Activated CD4-positive, alpha-beta T cell treated with anti-CD3 and anti-CD28 coated beads for 48 hours (primary cell): ENCODE measurements at regions not wholly inside any gene's neighbourhood (a gene's known extent, or its start where the extent isn't known, plus 50 kb on each side); places are given as distances from the start of the nearest gene placed in this dataset.
"Not testable (repeated sequence)": the region's sequence is repeated elsewhere in the genome, so short reads cannot be mapped to it uniquely, and the experiment has no call there.

Source experiments
- DNase-seq: peaks from one replicate; pipeline ENCODE4 v3.0.0-alpha.2; 2020

DNA sequence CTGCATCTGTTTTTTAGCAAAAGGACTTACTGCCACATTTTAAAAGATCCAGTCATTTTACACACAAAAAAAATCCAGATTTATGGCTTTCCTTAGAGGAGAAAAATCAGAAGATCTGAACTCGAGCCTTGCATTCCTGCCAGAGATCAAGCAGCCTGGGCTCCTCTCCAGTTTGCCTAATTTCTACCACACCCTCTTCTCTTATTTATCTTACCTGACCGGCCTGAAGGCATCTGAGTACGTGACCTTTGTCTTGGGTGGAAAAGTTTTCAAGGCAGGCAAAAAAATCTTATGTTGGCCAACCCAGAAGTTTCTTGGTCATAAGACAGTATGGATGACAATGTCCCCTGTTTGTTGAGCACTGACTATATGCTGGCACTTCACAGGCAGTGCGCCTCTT is 60.3 kb downstream of the CHRD start:
- DNase-seq, result no peak

DNA sequence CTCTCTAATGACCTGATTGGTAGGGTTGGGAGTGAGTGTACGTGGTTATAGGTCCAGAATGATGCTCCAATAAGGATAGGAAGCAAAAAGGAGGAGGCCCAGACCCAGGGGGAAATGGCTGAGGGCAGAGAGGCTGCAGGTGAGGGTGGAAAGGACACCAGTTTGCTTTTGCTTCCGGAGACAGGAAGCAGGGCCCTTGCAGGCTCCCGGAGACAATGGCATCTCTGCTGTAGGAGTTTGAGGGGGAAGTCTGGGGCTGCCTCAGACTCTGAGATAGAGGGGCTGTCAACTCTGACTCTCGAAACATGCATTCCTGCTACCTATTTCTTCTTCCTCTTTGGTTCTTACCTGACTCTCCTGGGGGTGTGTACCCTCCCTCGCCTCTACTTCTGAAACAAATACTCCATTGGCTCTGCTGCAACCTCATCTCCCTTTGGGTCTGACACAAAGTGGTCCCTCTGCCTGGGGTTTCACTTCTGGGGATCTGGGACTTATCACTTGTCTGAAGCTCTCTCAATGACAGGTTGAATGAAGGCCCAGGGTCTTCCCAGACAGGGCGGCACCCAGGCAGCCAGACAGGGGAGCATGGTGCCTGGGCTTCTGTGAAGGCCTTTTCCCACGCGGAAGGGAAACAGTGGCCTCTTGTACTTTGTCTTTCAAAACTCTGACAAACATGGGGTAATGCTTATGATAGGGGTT is 61.5 kb downstream of the CHRD start:
- no peak for DNase-seq

DNA sequence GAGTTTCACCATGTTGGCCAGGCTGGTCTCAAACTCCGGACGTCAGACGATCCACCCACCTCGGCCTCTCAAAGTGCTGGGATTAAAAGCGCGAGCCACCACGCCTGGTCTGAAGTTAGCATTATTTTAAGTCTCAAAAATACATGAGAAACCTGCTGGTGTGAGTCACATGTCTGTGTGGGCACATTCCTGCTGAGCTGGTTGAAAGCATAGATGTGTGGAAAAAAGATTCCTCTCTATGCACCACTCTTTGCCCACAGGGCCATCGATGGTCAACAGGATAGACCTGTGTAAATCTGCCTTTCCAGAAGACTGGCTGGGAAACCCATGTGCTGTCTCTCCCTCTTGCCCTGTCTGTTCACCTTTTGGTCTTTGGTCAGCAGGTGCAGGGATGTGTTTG is 63.5 kb downstream of the CHRD start:
- no peak for DNase-seq

DNA sequence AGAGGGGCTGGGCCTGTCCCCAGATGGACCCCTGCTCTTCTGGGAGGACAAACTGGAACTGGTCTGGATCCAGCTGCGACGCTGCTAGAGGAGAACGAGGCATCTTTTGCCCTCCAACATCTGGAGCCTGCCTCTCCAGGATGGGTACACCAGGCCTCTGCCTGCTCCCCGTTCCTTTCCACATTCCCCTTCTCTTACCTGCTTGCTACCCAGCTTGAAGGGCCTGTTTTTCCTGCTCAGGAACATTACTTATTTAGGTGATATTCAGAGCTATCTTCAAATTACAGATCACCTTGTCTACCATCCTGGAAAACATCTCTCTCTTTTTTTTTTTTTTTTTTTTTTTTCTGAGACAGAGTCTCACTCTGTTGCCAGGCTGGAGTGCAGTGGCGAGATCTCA is 64.0 kb downstream of the CHRD start:
- DNase-seq, result no peak

DNA sequence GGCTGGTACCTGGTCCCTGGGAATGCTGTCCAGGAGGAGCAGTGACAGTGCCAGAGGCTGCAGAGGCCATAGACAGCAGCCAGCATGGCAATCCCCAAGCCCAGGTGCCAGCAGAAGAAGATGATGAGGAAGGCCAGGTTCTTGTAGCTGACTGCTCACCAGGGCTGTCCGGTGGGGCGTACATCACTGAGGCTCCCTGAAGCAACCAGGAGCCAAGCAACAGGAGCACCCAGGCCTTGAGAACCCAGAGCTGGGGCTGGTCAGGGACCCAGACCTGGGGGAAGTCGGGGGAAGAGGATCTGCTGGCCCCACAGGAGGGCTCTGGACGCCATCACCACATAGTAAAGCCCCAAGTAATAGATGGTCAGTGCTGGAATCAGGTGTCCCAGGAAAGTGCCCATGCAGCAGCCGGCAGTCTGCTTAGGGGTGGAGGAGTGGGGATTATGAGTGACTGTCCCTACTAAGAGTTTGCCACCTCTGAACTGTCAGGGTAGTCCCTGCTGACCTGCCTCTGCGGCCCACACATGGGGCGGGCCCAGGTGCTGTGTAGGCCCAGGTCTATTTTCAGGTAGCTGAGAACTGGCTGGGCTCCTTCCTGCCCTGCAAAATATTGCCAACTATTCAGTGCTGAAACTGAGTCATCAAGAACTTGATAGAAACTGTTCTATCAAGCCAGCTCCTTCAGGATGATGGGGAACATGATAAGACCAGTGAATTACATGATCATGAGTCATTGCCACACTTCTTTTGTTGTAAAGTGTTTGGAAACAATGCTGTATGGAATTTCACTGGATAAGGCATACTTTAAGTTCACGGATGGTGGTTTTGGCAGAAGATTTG is 68.7 kb downstream of the CHRD start:
- DNase-seq, result no peak

DNA sequence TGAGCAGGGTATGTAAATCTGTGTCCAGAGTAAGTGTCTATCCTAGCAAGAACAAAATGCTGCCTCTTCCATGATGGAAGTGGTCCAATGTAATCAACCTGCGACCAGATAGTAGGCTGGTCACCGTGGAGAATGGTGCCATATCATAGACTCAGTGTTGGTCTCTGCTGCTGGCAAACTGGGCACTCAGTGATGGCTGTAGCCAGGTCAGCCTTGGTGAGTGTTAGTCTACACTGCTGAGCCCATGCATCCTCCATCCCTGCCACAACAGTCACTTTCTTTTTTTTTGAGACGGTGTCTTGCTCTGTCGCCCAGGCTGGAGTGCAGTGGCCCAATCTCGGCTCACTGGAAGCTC is 69.3 kb downstream of the CHRD start:
- DNase-seq, result no peak

DNA sequence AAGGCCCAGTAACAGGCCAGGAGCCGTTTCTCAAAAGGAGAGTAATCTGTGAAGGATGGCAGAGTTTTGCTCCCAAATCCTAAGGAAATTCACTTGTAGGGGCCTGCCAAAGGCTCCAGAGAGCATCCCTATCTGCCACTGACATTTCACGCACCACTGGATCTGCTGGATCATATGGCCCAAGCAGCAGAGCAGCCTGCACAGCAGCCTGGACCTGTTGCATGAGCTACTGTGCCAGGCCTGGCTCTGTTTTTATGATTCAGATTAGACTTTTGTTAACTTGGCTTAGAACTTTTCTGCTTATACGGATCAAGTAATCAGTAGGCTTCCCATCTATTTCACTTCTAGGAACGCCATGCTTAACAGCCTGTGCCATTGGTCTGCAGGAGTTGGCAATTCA is 70.7 kb downstream of the CHRD start:
- DNase-seq, result no peak

DNA sequence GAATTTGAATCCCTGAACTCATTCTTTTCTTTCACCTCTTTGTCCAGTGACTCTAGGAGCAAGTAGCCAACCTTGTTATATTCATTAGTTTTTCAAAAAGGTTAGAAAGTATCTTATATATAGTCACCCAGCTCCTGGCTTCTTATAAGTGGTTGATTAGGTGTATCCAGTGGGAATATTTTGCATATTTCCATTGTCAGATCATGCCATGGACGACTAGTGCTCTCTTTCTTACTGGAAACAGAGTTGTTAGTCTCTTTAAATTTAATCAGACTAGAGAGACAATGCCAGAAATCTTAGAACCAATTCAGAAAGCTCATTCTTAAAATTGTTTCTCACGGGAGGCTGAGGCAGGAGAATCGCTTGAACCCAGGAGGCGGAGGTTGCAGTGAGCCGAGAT is 73.4 kb downstream of the CHRD start:
- DNase-seq, result no peak

DNA sequence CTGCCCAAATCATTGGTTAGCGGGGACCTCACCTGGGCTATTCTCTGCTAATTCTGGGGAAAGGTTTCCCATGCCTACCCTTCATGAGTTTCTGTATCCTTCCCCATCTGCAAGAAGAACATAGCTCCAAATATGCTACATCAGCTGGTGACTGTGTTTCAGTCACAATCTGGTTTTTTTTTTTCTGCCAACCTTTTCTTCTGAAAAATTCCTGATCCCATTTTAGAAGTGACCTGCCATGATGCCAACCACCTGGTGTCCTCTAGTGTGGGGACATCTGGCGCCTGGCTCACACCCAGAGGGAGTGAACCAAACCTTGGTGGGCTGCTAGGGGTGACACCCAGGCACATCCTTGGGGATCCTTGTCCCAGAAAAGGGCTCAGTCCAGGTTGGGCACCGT is 76.1 kb downstream of the CHRD start:
- no peak for DNase-seq

DNA sequence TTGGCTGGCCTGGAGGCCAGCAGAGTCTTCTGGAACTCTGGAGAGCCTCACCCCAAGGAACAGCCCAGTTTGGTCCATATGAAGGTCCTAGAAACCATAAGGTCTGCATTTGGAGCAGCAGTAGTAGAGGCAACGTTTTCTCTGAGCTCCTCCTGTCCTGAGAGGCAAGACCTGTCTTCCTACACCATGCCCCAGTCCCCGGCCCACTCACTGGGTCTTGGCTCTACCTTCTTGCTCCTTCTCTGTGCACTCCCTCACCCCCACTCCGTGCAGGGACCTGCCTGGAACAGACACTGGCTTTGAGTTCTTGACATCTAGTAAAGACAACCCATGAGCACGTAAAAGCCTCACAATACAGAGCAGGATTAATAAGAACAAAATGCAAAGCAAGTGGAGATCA is 76.6 kb downstream of the CHRD start:
- no peak for DNase-seq

DNA sequence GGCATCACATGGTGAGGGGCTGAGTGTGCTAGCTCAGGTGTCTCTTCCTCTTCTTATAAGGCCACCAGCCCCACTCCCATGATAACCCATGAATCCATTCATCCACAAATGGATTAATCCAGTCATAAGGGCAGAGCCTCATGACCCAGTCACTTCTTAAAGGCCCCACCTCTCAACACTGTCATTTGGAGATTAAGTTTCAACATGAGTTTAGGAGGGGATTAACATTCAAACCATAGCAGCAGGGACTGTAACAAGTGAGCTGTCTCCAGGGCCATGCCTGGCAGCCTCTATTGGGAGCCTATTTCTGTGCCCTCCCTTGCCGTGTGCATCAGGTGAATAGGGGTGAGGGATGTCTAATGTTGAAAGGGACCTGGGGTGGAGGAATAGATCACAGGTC is 77.5 kb downstream of the CHRD start:
- DNase-seq, result no peak

DNA sequence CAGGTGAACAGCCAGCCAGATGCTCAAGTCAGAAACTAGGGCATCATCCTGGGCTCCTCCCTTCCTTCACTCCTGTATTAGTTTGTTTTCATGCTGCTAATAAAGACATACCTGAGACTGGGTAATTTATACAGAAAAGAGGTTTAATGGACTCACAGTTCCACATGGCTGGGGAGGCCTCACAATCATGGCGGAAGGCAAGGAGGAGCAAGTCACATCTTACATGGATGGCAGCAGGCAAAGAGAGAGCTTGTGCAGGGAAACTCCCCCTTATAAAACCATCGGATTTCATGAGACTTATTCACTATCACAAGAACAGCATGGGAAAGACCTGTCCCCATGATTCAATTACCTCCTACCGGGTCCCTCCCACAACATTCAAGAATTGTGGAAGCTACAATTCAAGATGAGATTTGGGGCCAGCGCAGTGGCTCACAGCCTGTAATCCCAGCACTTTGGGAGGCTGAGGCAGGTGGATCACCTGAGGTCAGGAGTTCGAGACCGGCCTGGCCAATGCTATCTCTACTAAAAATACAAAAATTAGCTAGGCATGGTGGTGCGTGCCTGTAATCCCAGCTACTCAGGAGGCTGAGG is 78.0 kb downstream of the CHRD start:
- DNase-seq, result not testable (repeated sequence)

DNA sequence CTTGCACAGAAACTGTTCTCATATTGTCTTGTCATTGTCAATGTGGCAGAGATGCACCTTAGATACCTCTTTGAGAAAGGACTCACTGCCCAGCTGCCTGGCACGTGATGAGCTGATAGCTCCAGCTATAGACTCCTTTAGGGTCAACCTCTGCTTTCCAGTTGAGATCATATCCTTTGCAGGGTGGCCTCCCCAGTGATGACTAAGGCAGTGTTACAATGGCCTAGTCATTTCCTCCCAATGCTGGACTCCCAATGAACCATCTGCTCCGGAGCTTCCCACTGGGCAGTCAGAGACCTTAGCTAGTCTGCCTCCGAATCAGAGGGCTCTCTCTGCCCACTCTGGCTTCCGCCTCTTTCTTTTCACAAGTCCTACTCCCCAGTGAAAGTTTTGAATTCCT is 79.5 kb downstream of the CHRD start:
- no peak for DNase-seq

DNA sequence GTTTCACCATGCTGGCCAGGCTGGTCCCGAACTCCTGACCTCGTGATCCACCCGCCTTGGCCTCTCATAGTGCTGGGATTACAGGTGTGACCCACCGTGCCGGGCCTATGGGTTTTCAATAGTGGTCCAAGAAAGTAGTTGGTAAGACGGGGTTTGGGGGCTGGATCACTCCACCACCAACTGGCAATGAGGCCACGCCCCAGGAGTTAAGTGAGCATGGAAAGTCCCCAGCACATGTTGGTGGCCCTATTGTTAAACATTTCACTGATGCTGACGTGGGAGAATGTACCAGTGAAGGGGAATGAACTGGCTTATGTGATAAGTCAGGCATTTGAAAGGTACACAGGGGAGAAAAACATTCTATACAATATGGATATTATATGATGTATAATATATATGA is 80.4 kb downstream of the CHRD start:
- DNase-seq, result no peak

DNA sequence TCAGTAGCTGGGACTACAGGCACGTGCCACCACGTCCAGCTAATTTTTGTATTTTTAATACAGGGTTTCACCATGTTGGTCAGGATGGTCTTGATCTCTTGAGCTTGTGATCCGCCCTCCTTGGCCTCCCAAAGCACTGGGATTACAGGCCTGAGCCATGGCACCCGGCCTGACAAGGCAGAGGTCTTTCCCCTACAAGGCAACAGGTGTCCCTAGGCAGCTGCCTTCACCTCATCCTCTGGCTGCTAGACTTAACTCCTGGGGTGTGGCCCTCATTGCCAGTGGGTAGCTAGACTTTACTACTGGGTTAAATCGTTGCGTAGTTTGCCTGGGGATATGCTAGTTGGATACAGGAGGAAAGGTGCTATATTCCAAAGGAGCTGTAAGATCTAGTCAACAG is 81.4 kb downstream of the CHRD start:
- DNase-seq, result no peak

DNA sequence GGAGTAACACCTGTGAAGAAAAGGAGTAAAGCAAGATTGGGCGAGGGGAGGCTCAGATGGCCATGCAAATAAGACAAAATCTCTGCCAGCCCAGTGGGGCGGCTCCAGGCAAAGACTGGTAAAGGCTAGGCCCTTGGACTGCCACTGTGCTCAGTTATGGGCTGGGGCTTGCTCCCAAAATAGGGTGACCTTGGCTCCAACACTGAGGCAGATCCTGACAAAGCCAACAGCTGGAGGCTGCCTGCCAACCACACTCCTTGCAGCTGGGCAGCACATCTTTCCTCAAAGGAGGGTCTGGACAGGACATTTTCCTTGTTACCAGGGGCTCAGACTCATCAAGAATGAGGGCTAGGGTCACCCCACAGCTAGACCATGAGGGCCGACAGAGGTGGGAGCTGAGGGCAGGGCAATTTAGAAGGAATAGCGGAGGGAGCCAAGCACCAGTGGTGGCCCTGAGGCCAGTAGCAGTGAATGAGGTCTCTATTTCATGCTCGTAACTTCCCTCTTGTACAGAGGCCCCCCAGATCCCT is 86.1 kb downstream of the CHRD start:
- no peak for DNase-seq

DNA sequence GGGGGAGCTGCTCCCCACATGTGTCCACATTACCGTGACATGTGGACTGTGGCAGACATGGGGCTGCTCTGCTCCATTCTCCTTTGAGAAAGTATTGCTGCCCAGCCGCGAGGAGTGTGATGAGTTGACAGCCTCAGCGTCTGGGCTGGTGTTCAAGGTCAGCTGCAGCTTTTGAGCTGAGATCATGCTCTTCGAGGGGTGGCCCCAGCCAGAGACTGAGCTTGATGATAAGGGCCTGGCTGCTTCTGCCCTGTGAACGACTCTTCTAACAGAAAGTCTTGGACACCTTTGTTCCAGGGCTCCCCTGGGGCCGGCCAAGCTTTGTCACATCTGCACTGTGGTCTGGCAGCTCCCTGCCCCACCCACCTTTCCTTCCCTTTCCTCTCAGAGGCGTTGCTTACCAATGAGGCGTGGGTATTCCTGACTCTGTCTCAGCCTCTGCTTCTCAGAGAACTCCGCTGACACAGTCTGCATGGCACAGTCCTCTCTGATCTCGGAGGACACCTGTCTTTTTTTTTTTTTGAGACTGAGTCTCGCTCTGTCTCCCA is 86.6 kb downstream of the CHRD start:
- DNase-seq, result no peak

DNA sequence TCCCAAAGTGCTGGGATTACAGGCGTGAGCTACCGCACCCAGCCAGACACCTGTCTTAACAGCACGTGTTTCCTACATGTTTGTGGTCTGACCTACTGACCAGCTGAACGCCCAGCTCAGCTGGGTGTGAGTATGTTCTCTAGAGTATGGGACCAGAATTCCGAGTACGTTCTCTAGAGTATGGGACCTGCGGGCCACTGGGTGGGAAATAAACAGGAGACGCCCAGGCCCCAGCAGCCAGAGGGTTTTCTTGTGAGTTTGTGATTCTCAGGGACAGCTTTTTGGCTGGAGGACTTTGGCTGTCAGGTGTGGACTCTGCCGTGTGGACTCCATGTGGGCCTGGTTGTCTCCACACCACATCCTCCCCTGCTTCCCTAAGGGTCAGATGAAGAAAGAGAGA is 87.3 kb downstream of the CHRD start:
- DNase-seq, result no peak

DNA sequence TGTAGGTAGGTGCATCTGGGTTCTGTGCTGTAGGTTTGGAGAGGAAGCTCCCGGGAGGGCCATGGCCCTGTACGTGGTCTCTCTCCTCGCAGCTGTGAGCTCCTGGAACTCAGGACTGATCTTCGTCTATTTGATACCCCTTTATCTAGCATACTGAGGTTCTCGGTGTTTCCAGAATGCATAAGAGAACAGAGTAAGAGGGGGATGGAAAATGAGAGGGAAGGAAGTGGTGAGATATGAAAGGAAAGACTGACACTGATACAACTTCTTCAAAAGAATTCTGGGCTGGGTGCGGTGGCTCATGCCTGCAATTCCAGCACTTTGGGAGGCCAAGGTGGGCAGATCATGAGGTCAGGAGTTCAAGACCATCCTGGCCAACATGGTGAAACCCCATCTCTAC is 90.7 kb downstream of the CHRD start:
- DNase-seq, result peak; percentile 23

DNA sequence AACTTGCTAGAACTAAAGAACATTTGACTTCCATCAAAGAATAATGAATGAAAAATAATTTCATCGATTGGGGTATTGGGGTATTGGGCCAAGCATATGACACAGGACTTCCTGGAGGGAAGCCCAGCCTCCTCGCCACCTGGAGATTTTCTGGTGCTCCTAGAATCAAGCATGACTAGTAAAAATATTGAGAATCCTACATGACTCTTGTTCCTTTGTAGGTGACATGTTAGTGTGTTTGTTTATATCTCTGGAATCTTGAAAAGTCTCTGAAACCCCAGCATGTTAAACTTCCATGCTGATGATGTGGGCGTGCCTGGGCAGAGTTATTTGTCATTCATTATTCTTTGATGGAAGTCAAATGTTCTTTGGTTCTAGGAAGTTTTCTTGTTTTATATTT is 90.1 kb upstream of the EPHB3 start:
- no peak for DNase-seq

DNA sequence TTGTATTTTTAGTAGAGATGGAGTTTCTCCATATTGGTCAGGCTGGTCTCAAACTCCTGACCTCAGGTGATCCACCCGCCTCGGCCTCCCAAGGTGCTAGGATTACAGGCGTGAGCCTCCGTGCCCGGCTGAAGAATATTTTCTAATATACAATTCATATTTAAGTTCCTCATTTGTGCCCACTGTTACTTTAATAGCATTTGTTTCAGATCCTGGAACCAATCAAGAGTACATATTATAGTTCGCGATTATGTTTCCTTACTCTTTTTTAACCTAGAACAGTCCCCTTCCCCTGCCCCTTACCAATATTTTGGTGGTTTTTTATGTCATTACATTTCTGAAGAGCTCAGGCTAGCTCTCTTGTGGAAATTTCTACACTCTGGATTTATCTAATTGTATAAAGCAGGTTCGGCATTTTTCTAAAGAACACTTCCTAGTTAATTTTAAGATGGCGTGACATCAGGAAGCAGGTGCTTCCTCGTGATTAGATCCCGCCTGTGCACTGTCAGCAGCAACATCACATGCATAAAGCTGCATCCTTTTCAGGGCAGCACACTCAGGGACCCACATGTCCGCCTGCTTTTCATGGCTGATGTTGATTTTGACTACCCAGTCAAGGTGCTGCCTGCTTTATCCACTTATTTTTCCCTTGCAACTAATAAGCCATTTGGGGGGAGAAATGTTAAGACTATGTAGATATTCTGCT is 88.7 kb upstream of the EPHB3 start:
- no peak for DNase-seq

DNA sequence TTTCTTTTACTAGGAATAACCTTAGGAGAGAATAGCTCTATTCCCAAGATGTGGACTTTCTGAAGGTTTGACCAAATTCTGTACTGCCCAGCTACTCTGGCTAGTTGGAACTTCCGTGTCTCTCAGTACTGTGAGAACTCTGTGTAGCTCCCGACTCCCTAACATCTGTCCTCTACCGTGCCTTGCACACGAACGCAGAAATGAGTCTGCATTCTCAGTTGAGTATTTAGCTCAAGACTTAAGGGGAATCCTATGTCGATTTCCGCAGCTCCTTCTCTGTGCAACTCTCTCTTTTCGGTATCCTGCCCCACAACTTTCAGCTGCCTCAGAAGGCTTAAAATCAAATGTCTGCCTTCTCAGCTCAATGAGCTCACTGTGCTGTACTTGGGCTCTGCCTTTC is 86.7 kb upstream of the EPHB3 start:
- no peak for DNase-seq

DNA sequence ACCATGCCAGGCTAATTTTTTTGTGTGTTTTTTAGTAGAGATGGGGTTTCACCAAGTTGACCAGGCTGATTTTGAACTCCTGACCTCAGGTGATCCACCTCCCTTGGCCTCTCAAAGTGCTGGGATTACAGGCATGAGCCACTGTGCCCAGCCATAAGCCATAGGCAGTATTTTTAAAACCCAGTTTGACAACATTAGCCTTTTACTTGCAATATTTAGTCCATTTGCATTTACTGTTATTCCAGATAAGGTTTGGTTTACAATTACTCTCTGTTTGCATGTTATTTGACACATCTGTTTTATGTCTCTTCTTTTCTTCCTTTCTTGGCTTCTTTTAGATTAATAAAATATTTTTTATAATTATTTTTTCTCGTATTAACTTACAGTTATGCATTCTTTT is 83.6 kb upstream of the EPHB3 start:
- no peak for DNase-seq
